ENCODE measurements at regions not wholly inside any gene's neighbourhood (a gene's known extent, or its start where the extent isn't known, plus 50 kb on each side); places are given as distances from the start of the nearest gene placed in this dataset.

DNA sequence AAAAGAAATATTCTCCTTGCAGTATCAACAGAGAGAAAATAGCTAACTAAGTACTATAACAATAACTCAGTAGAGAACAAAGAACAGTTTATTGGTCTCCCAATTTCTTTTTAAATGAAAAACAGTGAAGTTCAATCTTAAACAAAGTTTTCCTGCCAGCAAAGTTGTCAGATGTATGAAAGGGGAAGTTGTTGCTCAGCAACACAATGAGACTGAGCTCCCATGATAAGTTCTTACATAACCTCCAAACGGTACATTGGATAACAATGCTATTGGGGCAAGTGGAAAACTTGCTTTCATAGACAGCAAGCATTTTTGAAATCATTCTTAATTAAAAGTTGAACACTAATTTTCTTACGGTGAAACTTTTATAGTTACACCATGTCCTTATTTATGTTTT lies 94.9 kb downstream of the ALG10B start:
- peak overlapping the region; percentile 60 for H3K27ac ChIP-seq (ENCODE audit: low read depth, low read length)
- DNase-seq, result no peak
- peaks cover 4% of the 10 kb centered on the region for H3K9me3 Mint-ChIP-seq
- H3K4me1 Mint-ChIP-seq, result peaks cover 12% of the 10 kb centered on the region
- no peak overlapping the region for H3K9ac ChIP-seq (ENCODE audit: extremely low read depth, low read length, poor library complexity, severe bottlenecking)
- H3K4me3 ChIP-seq (ENCODE audit: low read length), result no peak overlapping the region
- no peaks in the 10 kb centered on the region for H3K36me3 ChIP-seq (ENCODE audit: control insufficient read depth, insufficient read depth, low read length)
- no peaks in the 10 kb centered on the region for H3K36me3 Mint-ChIP-seq (ENCODE audit: low read depth)
- no peaks in the 10 kb centered on the region for H3K4me1 ChIP-seq (ENCODE audit: control insufficient read depth, insufficient read depth, low read length)
- H3K27me3 Mint-ChIP-seq (ENCODE audit: insufficient read depth), result no peaks in the 10 kb centered on the region
- H3K27ac Mint-ChIP-seq, result no peak overlapping the region
- 76 to 100% methylated on average over 2 of the region's 2 CpGs for WGBS, 2 experiments (ENCODE audit: insufficient coverage in 1 of 2, insufficient read length in 1 of 2)
- H3K4me3 Mint-ChIP-seq, result no peak overlapping the region
- TF ChIP-seq, protein P1, sequence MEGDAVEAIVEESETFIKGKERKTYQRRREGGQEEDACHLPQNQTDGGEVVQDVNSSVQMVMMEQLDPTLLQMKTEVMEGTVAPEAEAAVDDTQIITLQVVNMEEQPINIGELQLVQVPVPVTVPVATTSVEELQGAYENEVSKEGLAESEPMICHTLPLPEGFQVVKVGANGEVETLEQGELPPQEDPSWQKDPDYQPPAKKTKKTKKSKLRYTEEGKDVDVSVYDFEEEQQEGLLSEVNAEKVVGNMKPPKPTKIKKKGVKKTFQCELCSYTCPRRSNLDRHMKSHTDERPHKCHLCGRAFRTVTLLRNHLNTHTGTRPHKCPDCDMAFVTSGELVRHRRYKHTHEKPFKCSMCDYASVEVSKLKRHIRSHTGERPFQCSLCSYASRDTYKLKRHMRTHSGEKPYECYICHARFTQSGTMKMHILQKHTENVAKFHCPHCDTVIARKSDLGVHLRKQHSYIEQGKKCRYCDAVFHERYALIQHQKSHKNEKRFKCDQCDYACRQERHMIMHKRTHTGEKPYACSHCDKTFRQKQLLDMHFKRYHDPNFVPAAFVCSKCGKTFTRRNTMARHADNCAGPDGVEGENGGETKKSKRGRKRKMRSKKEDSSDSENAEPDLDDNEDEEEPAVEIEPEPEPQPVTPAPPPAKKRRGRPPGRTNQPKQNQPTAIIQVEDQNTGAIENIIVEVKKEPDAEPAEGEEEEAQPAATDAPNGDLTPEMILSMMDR (conservative IDR thresholded peaks at IDR 0.05), result no peak
- H3K9me3 ChIP-seq (ENCODE audit: control insufficient read depth, low read length), result no peaks in the 10 kb centered on the region
- H3K27me3 ChIP-seq (ENCODE audit: control insufficient read depth, insufficient read depth, low read length, poor library complexity, severe bottlenecking), result no peaks in the 10 kb centered on the region

DNA sequence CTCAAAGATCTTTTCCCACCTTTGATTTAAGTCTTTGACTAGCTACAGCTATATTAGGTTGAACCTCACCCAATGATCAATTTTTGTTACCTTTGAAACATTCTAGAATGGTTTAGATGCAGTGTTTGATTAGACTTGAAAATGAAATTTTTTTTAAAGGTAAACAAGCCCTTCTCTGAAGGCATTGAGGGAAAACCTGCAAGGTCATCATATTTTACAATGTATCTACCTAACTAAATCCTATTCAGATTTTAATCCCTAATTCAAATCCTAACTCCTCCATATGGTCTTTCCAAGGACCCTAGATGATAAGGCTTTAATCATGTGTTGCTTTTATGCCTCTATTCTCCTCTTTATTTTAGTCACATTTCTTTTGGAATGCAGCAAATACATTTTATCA lies 95.4 kb downstream of the ALG10B start:
- Mint-ChIP-seq H3K36me3 (ENCODE audit: low read depth) (no peaks in the 10 kb centered on the region), H3K27me3 (ENCODE audit: insufficient read depth) (no peaks in the 10 kb centered on the region), H3K4me1 (peaks cover 12% of the 10 kb centered on the region)

DNA sequence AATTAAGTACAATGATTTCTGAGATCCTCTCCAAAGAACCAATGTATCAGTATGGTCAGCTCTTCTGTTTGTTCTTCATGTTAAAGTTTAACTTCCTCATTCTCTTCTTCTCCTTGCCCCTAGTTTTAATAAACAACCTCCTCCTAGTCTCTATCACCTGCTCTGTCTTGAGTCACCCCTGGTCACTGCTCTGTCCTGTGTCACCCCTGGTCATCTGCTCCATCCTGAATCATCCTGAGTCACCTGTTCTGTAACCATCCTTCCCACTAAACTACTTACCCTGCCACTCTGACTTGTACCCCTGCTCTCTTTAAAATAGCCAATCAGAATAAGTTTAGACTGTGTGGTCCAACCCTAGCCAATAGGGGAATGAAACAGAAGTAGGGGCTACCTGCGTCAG lies 100.5 kb downstream of the ALG10B start:
- Histone ChIP-seq H3K9me3 (ENCODE audit: control insufficient read depth, low read length) (peaks cover 9% of the 10 kb centered on the region), H3K9ac (ENCODE audit: extremely low read depth, low read length, poor library complexity, severe bottlenecking) (no peak overlapping the region), H3K36me3 (ENCODE audit: control insufficient read depth, insufficient read depth, low read length) (no peaks in the 10 kb centered on the region), H3K4me1 (ENCODE audit: control insufficient read depth, insufficient read depth, low read length) (no peaks in the 10 kb centered on the region), H3K27me3 (ENCODE audit: control insufficient read depth, insufficient read depth, low read length, poor library complexity, severe bottlenecking) (no peaks in the 10 kb centered on the region), H3K4me3 (ENCODE audit: low read length) (no peak overlapping the region), H3K27ac (ENCODE audit: low read depth, low read length) (no peak overlapping the region)
- WGBS, 2 experiments (ENCODE audit: insufficient coverage in 1 of 2, insufficient read length in 1 of 2), result 88 to 100% methylated on average over 1 of the region's 1 CpG
- TF ChIP-seq, protein P1 (conservative IDR thresholded peaks at IDR 0.05), result no peak
- DNase-seq, result no peak
- Mint-ChIP-seq H3K4me3 (no peak overlapping the region), H3K9me3 (peaks cover 5% of the 10 kb centered on the region), H3K27ac (no peak overlapping the region), H3K4me1 (peaks cover 20% of the 10 kb centered on the region), H3K27me3 (ENCODE audit: insufficient read depth) (no peaks in the 10 kb centered on the region), H3K36me3 (ENCODE audit: low read depth) (no peaks in the 10 kb centered on the region)

More for the DNA sequence above, 95.4 kb downstream of the ALG10B start:
- no peak for DNase-seq
- H3K9me3 Mint-ChIP-seq, result peaks cover 2% of the 10 kb centered on the region
- H3K4me3 Mint-ChIP-seq, result no peak overlapping the region
- Histone ChIP-seq H3K4me1 (ENCODE audit: control insufficient read depth, insufficient read depth, low read length) (no peaks in the 10 kb centered on the region), H3K9ac (ENCODE audit: extremely low read depth, low read length, poor library complexity, severe bottlenecking) (no peak overlapping the region), H3K27ac (ENCODE audit: low read depth, low read length) (peak overlapping the region; percentile 60), H3K27me3 (ENCODE audit: control insufficient read depth, insufficient read depth, low read length, poor library complexity, severe bottlenecking) (no peaks in the 10 kb centered on the region), H3K9me3 (ENCODE audit: control insufficient read depth, low read length) (no peaks in the 10 kb centered on the region), H3K4me3 (ENCODE audit: low read length) (no peak overlapping the region), H3K36me3 (ENCODE audit: control insufficient read depth, insufficient read depth, low read length) (no peaks in the 10 kb centered on the region)
- TF ChIP-seq, protein P1 (conservative IDR thresholded peaks at IDR 0.05), result no peak
- no peak overlapping the region for H3K27ac Mint-ChIP-seq

Data from endodermal cell (in vitro differentiated cells).